HG03039 (cell line): ENCODE measurements at regions not wholly inside any gene's neighbourhood (a gene's known extent, or its start where the extent isn't known, plus 50 kb on each side); places are given as distances from the start of the nearest gene placed in this dataset.
"Not testable (repeated sequence)": the region's sequence is repeated elsewhere in the genome, so short reads cannot be mapped to it uniquely, and the experiment has no call there.

ENCODE experiments used
- ATAC-seq: cut with Tn5 transposase; IDR thresholded peaks from one replicate; pipeline ENCODE4 v1.9.1; 2021; ENCODE audit warnings: mild to moderate bottlenecking, moderate library complexity; ENCODE audit not compliant: unreplicated experiment

- ATAC-seq = no peak
Measured at GRCh38 chrX:45842926-45843315, 642.2 kb upstream of the DIPK2B start.

GRCh38 chrX:45842207-45842925 is 641.7 kb upstream of the DIPK2B start:
- ATAC-seq = no peak

- ATAC-seq = no peak
Measured at GRCh38 chrX:45840411-45840950, 639.8 kb upstream of the DIPK2B start.

GRCh38 chrX:45830343-45830742 is 629.7 kb upstream of the DIPK2B start:
- no peak for ATAC-seq

- no peak for ATAC-seq
Measured at GRCh38 chrX:45824471-45824870, 623.8 kb upstream of the DIPK2B start.

GRCh38 chrX:45823536-45823935 is 622.9 kb upstream of the DIPK2B start:
- ATAC-seq = no peak

- no peak for ATAC-seq
Measured at GRCh38 chrX:45822124-45822523, 621.4 kb upstream of the DIPK2B start.

- no peak for ATAC-seq
Measured at GRCh38 chrX:45818913-45819312, 618.2 kb upstream of the DIPK2B start.

- no peak for ATAC-seq
Measured at GRCh38 chrX:45815441-45815840, 614.8 kb upstream of the DIPK2B start.

GRCh38 chrX:45811326-45811725 is 610.6 kb upstream of the DIPK2B start:
- ATAC-seq = no peak

GRCh38 chrX:45807572-45808425 is 607.1 kb upstream of the DIPK2B start:
- ATAC-seq = no peak

GRCh38 chrX:45806410-45807121 is 605.9 kb upstream of the DIPK2B start:
- peak; percentile 58 for ATAC-seq

- no peak for ATAC-seq
Measured at GRCh38 chrX:45804276-45804675, 603.6 kb upstream of the DIPK2B start.

GRCh38 chrX:45803383-45803921 is 602.8 kb upstream of the DIPK2B start:
- ATAC-seq = no peak

- ATAC-seq = no peak
Measured at GRCh38 chrX:45801554-45801953, 600.9 kb upstream of the DIPK2B start.

- ATAC-seq = not testable (repeated sequence)
Measured at GRCh38 chrX:45800746-45801453, 600.2 kb upstream of the DIPK2B start.

GRCh38 chrX:45799576-45799975 is 598.9 kb upstream of the DIPK2B start:
- ATAC-seq = no peak

- no peak for ATAC-seq
Measured at GRCh38 chrX:45795546-45795945, 594.9 kb upstream of the DIPK2B start.

- ATAC-seq = no peak
Measured at GRCh38 chrX:45794995-45795337, 594.3 kb upstream of the DIPK2B start.

- ATAC-seq = no peak
Measured at GRCh38 chrX:45794323-45794994, 593.8 kb upstream of the DIPK2B start.
